ENCODE measurements at regions not wholly inside any gene's neighbourhood (a gene's known extent, or its start where the extent isn't known, plus 50 kb on each side); places are given as distances from the start of the nearest gene placed in this dataset.

DNA sequence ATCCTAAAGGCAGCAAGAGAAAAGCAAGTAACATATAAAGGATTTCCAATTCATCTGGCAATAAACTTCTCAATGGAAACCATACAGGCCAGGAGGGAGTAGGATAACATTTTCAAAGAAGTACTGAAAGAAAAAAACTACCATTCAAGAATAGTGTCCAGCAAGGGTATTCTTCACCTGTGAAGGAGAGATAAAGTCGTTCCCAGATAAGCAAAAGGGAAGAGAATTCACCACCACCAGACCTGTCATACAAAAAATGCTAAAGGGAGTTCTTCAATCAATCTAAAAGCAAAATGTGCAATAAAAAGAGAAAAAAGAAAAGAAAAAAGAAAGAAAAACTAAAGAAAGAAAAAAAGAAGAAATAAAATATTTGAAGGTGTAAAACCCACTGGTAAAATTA lies 228.9 kb upstream of the AMIGO2 start:
- no peak for ATAC-seq
- CTCF ChIA-PET: no interaction called here
- intact Hi-C loops (cut with micrococcal nuclease; ENCODE audit: unreplicated experiment): loop anchor here (5.0 kb wide), 2 partner anchors 91 to 99 kb away; no protein-coding TSS in a partner anchor

More for the DNA sequence above, 228.9 kb upstream of the AMIGO2 start:
- WGBS (ENCODE audit: insufficient coverage, insufficient replicate concordance, low lambda C conversion rate, missing lambda C conversion rate): 70% methylated on average over 1 of the region's 1 CpG
- DNase-seq (ENCODE audit: low read depth, low spot score) (no peak), FAIRE-seq (peak; percentile 13)
- Histone ChIP-seq H3K4me2 (ENCODE audit: control insufficient read depth, insufficient read depth) (no peak overlapping the region), H3K27me3 (replicated peaks in 1 of 2; ENCODE audit: control insufficient read depth in 2 of 2, insufficient read depth in 2 of 2, low read length in 1 of 2) (no peaks in the 10 kb centered on the region), H3K4me3 (no peak overlapping the region), H3K4me1 (ENCODE audit: control insufficient read depth, insufficient read depth, low read length) (peaks cover 3% of the 10 kb centered on the region; the same call in 1 of the 2 replicates), H3K27ac (ENCODE audit: control insufficient read depth, insufficient read depth) (no peak overlapping the region), H2AFZ (ENCODE audit: control insufficient read depth, low read depth, low read length) (no peak overlapping the region), H4K20me1 (ENCODE audit: control insufficient read depth, insufficient read depth) (no peaks in the 10 kb centered on the region), H3K9ac (ENCODE audit: control insufficient read depth, insufficient read depth, low read length) (no peak overlapping the region), H3K79me2 (ENCODE audit: control insufficient read depth, insufficient read depth, low read length) (no peaks in the 10 kb centered on the region), H3K9me3 (replicated peaks; ENCODE audit: control insufficient read depth, insufficient read depth, low read length) (no peaks in the 10 kb centered on the region), H3K36me3 (ENCODE audit: control insufficient read depth in 2 of 2, insufficient read depth in 2 of 2, low read length in 1 of 2) (no peaks in the 10 kb centered on the region)
- in situ Hi-C loops (cut with MboI): loop anchor here (5.0 kb wide), 1 partner anchor 276 kb away; no protein-coding TSS in a partner anchor
- ChIA-PET SMC1A (ENCODE audit: uncharacterized antibody, unreplicated experiment) (interaction anchor here (0.9 to 1.3 kb wide), 2 partner anchors 113 to 276 kb away, joined by 4 read pairs; no protein-coding TSS in a partner anchor), RAD21 (ENCODE audit: unreplicated experiment) (interaction anchor here (0.9 to 1.6 kb wide), 2 partner anchors 99 to 276 kb away, joined by 3 read pairs; no protein-coding TSS in a partner anchor), POLR2A (no interaction called here)
- TF ChIP-seq ETV6 (conservative IDR thresholded peaks at IDR 0.05 in 1 of 2, IDR thresholded peaks at IDR 0.05 in 1 of 2; ENCODE audit: borderline replicate concordance in 1 of 2, low read depth in 1 of 2) (no peak), RB1 (IDR thresholded peaks at IDR 0.05; ENCODE audit: borderline replicate concordance) (no peak), BCLAF1 (IDR thresholded peaks at IDR 0.05) (no peak), MEF2B (IDR thresholded peaks at IDR 0.05; ENCODE audit: partially characterized antibody, poor library complexity, severe bottlenecking) (no peak), TCF3 (IDR thresholded peaks at IDR 0.05; ENCODE audit: borderline replicate concordance, insufficient read depth, low read depth, low read length) (no peak), BMI1 (IDR thresholded peaks at IDR 0.05; ENCODE audit: borderline replicate concordance) (no peak), IRF4 (IDR thresholded peaks at IDR 0.05; ENCODE audit: low read depth, low read length) (no peak), ZZZ3 (IDR thresholded peaks at IDR 0.05; ENCODE audit: control insufficient read depth, insufficient read length, low read depth) (no peak), CREB1 (IDR thresholded peaks at IDR 0.05; ENCODE audit: low read depth) (no peak), ZNF384 (IDR thresholded peaks at IDR 0.05; ENCODE audit: borderline replicate concordance, low read depth, low read length) (no peak), POLR2A (IDR thresholded peaks at IDR 0.05; ENCODE audit: low read depth, low read length) (no peak), CHD2 (IDR thresholded peaks at IDR 0.05; ENCODE audit: borderline replicate concordance, low read depth, low read length) (no peak), ATF7 (IDR thresholded peaks at IDR 0.05; ENCODE audit: low read depth) (no peak), BCL11A (IDR thresholded peaks at IDR 0.05; ENCODE audit: low read depth, low read length) (no peak), STAT1 (conservative IDR thresholded peaks at IDR 0.05) (no peak)
- TF ChIP-seq, protein P1, sequence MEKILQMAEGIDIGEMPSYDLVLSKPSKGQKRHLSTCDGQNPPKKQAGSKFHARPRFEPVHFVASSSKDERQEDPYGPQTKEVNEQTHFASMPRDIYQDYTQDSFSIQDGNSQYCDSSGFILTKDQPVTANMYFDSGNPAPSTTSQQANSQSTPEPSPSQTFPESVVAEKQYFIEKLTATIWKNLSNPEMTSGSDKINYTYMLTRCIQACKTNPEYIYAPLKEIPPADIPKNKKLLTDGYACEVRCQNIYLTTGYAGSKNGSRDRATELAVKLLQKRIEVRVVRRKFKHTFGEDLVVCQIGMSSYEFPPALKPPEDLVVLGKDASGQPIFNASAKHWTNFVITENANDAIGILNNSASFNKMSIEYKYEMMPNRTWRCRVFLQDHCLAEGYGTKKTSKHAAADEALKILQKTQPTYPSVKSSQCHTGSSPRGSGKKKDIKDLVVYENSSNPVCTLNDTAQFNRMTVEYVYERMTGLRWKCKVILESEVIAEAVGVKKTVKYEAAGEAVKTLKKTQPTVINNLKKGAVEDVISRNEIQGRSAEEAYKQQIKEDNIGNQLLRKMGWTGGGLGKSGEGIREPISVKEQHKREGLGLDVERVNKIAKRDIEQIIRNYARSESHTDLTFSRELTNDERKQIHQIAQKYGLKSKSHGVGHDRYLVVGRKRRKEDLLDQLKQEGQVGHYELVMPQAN (conservative IDR thresholded peaks at IDR 0.05): no peak
- no TSS peak for BruUV-seq (replicated peaks)

Measured in GM12878 (cell line).